ENCODE measurements at regions not wholly inside any gene's neighbourhood (a gene's known extent, or its start where the extent isn't known, plus 50 kb on each side); places are given as distances from the start of the nearest gene placed in this dataset.

DNA sequence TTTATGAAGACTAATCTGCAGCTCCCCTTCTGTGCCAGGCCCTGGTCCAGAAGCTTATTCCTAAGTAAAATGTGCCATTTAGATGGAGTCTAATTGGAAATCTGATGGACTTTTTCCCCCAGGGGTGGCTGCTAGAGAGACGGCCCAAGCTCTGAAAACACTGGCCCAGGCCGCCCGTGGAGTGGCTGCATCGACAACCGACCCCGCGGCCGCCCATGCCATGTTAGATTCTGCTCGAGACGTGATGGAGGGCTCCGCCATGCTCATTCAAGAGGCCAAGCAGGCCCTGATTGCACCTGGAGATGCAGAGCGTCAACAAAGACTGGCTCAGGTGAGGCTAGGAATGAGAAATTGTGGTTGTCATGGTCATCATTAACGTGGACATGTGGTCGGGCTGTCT, 305.8 kb upstream of the TPM1 start:
- no CpG with 5 or more reads among the region's 14 CpGs for WGBS, 2 donors (ENCODE audit: extremely low coverage in 2 of 2, insufficient read length in 2 of 2, insufficient replicate concordance in 1 of 2)
- Histone ChIP-seq H3K79me1 (ENCODE audit: low read depth, low read length) (no peaks in the 10 kb centered on the region), H3K4me1 (ENCODE audit: control insufficient read depth in 2 of 2, insufficient read depth in 1 of 2, low read depth in 1 of 2, low read length in 2 of 2) (peaks cover 9 to 14% of the 10 kb centered on the region in 2 donors), H2AK5ac (ENCODE audit: low read depth, low read length) (no peak overlapping the region), H3K14ac (ENCODE audit: low read length) (no peak overlapping the region), H3K36me3 (replicated peaks in 1 of 2; ENCODE audit: control insufficient read depth in 2 of 2, insufficient read depth in 2 of 2, low read length in 2 of 2) (peaks cover 0 to 5% of the 10 kb centered on the region in 2 donors), H2BK120ac (ENCODE audit: low read depth, low read length) (no peak overlapping the region), H4K8ac (ENCODE audit: low read depth, low read length) (no peak overlapping the region), H3K27me3 (ENCODE audit: control insufficient read depth in 3 of 3, insufficient read depth in 3 of 3, low read depth in 1 of 3, low read length in 3 of 3) (no peaks in the 10 kb centered on the region), H3K9ac (ENCODE audit: low read depth, low read length, poor library complexity) (no peak overlapping the region), H3K18ac (ENCODE audit: low read length) (no peak overlapping the region), H4K91ac (ENCODE audit: low read depth, low read length, poor library complexity) (no peak overlapping the region), H2BK12ac (ENCODE audit: low read length) (no peak overlapping the region), H3K23ac (ENCODE audit: low read depth, low read length, poor library complexity) (no peak overlapping the region), H3K27ac (replicated peaks; ENCODE audit: low read length) (no peak overlapping the region), H3K4ac (ENCODE audit: low read length) (no peak overlapping the region), H2BK5ac (ENCODE audit: low read length) (no peak overlapping the region), H3K4me3 (ENCODE audit: low read length in 2 of 2) (no peak overlapping the region), H2AFZ (ENCODE audit: low read length) (no peak overlapping the region), H3K4me2 (ENCODE audit: insufficient read depth, low read length, poor library complexity, severe bottlenecking) (no peak overlapping the region), H2BK15ac (ENCODE audit: low read length) (no peak overlapping the region), H3K9me3 (replicated peaks in 1 of 2; ENCODE audit: control insufficient read depth in 2 of 2, insufficient read depth in 1 of 2, low read depth in 1 of 2, low read length in 2 of 2) (peaks cover 0 to 2% of the 10 kb centered on the region in 2 donors)
- DNase-seq (ENCODE audit: low spot score), result no peak

DNA sequence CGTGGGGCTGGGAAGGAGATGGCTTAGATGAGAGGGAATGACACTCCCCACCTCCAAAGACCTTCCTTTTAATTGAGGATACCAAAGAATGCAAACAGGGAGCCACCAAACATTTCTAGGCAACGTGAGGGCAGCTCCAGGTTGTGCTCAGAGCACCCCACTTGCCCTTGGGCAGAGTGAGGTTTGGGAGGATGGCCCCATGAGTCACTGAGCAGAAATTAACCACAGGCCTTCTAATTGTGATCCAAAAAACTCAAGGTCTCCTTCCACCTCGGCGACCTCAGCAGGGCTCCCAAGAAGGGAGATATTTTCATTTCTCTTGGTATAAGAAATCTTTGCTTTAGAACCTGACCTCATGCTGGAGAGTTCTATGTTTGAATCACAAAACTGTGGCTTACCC, 305.0 kb upstream of the TPM1 start:
- Histone ChIP-seq H4K8ac (ENCODE audit: low read depth, low read length) (no peak overlapping the region), H3K9me3 (replicated peaks in 1 of 2; ENCODE audit: control insufficient read depth in 2 of 2, insufficient read depth in 1 of 2, low read depth in 1 of 2, low read length in 2 of 2) (no peaks in the 10 kb centered on the region), H3K4me3 (ENCODE audit: low read length in 2 of 2) (no peak overlapping the region), H2BK15ac (ENCODE audit: low read length) (no peak overlapping the region), H3K79me1 (ENCODE audit: low read depth, low read length) (no peaks in the 10 kb centered on the region), H4K91ac (ENCODE audit: low read depth, low read length, poor library complexity) (no peak overlapping the region), H3K36me3 (replicated peaks in 1 of 2; ENCODE audit: control insufficient read depth in 2 of 2, insufficient read depth in 2 of 2, low read length in 2 of 2) (peaks cover 0 to 5% of the 10 kb centered on the region in 2 donors), H3K27ac (replicated peaks; ENCODE audit: low read length) (no peak overlapping the region), H3K4me1 (ENCODE audit: control insufficient read depth in 2 of 2, insufficient read depth in 1 of 2, low read depth in 1 of 2, low read length in 2 of 2) (peaks cover 10 to 17% of the 10 kb centered on the region in 2 donors), H3K4ac (ENCODE audit: low read length) (no peak overlapping the region), H2AK5ac (ENCODE audit: low read depth, low read length) (no peak overlapping the region), H3K27me3 (ENCODE audit: control insufficient read depth in 3 of 3, insufficient read depth in 3 of 3, low read depth in 1 of 3, low read length in 3 of 3) (no peaks in the 10 kb centered on the region), H3K14ac (ENCODE audit: low read length) (no peak overlapping the region), H3K18ac (ENCODE audit: low read length) (no peak overlapping the region), H2BK12ac (ENCODE audit: low read length) (no peak overlapping the region), H2BK120ac (ENCODE audit: low read depth, low read length) (no peak overlapping the region), H2BK5ac (ENCODE audit: low read length) (no peak overlapping the region), H2AFZ (ENCODE audit: low read length) (no peak overlapping the region), H3K9ac (ENCODE audit: low read depth, low read length, poor library complexity) (no peak overlapping the region), H3K4me2 (ENCODE audit: insufficient read depth, low read length, poor library complexity, severe bottlenecking) (no peak overlapping the region), H3K23ac (ENCODE audit: low read depth, low read length, poor library complexity) (no peak overlapping the region)
- no peak for DNase-seq (ENCODE audit: low spot score)
- no CpG with 5 or more reads among the region's 4 CpGs for WGBS, 2 donors (ENCODE audit: extremely low coverage in 2 of 2, insufficient read length in 2 of 2, insufficient replicate concordance in 1 of 2)

DNA sequence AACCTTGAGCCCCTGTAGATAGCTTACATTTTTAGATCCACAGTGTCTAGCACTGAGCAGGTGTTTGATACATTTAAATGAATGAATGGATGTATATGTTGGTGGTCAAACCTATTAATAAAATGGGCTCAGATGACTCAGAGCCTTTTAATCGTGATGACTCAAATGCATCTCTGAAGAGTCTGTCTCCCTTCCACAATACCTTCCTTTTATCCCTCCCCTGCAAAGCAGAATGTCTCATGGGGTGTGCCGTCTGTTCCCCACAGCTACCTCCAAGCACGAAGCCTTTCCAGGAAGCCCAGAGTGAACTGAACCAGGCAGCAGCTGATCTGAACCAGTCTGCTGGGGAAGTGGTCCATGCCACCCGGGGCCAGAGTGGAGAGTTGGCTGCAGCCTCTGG, 303.5 kb upstream of the TPM1 start:
- WGBS, 2 donors (ENCODE audit: extremely low coverage in 2 of 2, insufficient read length in 2 of 2, insufficient replicate concordance in 1 of 2), result no CpG with 5 or more reads among the region's 4 CpGs
- DNase-seq (ENCODE audit: low spot score), result no peak
- Histone ChIP-seq H4K91ac (ENCODE audit: low read depth, low read length, poor library complexity) (no peak overlapping the region), H3K4me3 (ENCODE audit: low read length in 2 of 2) (no peak overlapping the region), H3K4ac (ENCODE audit: low read length) (no peak overlapping the region), H3K18ac (ENCODE audit: low read length) (peak overlapping the region; percentile 40), H3K4me1 (ENCODE audit: control insufficient read depth in 2 of 2, insufficient read depth in 1 of 2, low read depth in 1 of 2, low read length in 2 of 2) (peaks cover 19 to 25% of the 10 kb centered on the region in 2 donors), H2BK12ac (ENCODE audit: low read length) (no peak overlapping the region), H3K36me3 (replicated peaks in 1 of 2; ENCODE audit: control insufficient read depth in 2 of 2, insufficient read depth in 2 of 2, low read length in 2 of 2) (peaks cover 0 to 5% of the 10 kb centered on the region in 2 donors), H2BK15ac (ENCODE audit: low read length) (no peak overlapping the region), H2AK5ac (ENCODE audit: low read depth, low read length) (peak overlapping the region; percentile 18), H2BK5ac (ENCODE audit: low read length) (no peak overlapping the region), H2AFZ (ENCODE audit: low read length) (no peak overlapping the region), H4K8ac (ENCODE audit: low read depth, low read length) (no peak overlapping the region), H3K23ac (ENCODE audit: low read depth, low read length, poor library complexity) (peak overlapping the region; percentile 45), H3K27me3 (ENCODE audit: control insufficient read depth in 3 of 3, insufficient read depth in 3 of 3, low read depth in 1 of 3, low read length in 3 of 3) (no peaks in the 10 kb centered on the region), H3K27ac (replicated peaks; ENCODE audit: low read length) (no peak overlapping the region), H3K4me2 (ENCODE audit: insufficient read depth, low read length, poor library complexity, severe bottlenecking) (no peak overlapping the region), H3K14ac (ENCODE audit: low read length) (no peak overlapping the region), H2BK120ac (ENCODE audit: low read depth, low read length) (no peak overlapping the region), H3K9ac (ENCODE audit: low read depth, low read length, poor library complexity) (no peak overlapping the region), H3K79me1 (ENCODE audit: low read depth, low read length) (no peaks in the 10 kb centered on the region), H3K9me3 (replicated peaks in 1 of 2; ENCODE audit: control insufficient read depth in 2 of 2, insufficient read depth in 1 of 2, low read depth in 1 of 2, low read length in 2 of 2) (no peaks in the 10 kb centered on the region)

- Histone ChIP-seq H2BK15ac (ENCODE audit: low read length) (no peak overlapping the region), H4K91ac (ENCODE audit: low read depth, low read length, poor library complexity) (no peak overlapping the region), H3K9me3 (replicated peaks in 1 of 2; ENCODE audit: control insufficient read depth in 2 of 2, insufficient read depth in 1 of 2, low read depth in 1 of 2, low read length in 2 of 2) (no peaks in the 10 kb centered on the region), H3K4me2 (ENCODE audit: insufficient read depth, low read length, poor library complexity, severe bottlenecking) (no peak overlapping the region), H3K36me3 (replicated peaks in 1 of 2; ENCODE audit: control insufficient read depth in 2 of 2, insufficient read depth in 2 of 2, low read length in 2 of 2) (peaks cover 0 to 5% of the 10 kb centered on the region in 2 donors), H3K4me3 (ENCODE audit: low read length in 2 of 2) (no peak overlapping the region), H3K4me1 (ENCODE audit: control insufficient read depth in 2 of 2, insufficient read depth in 1 of 2, low read depth in 1 of 2, low read length in 2 of 2) (peaks cover 16 to 25% of the 10 kb centered on the region in 2 donors), H3K79me1 (ENCODE audit: low read depth, low read length) (no peaks in the 10 kb centered on the region), H2BK12ac (ENCODE audit: low read length) (no peak overlapping the region), H2BK5ac (ENCODE audit: low read length) (no peak overlapping the region), H3K14ac (ENCODE audit: low read length) (no peak overlapping the region), H3K18ac (ENCODE audit: low read length) (peak overlapping the region; percentile 40), H2BK120ac (ENCODE audit: low read depth, low read length) (no peak overlapping the region), H3K23ac (ENCODE audit: low read depth, low read length, poor library complexity) (peak overlapping the region; percentile 45), H2AFZ (ENCODE audit: low read length) (no peak overlapping the region), H3K4ac (ENCODE audit: low read length) (no peak overlapping the region), H4K8ac (ENCODE audit: low read depth, low read length) (no peak overlapping the region), H3K27ac (replicated peaks; ENCODE audit: low read length) (no peak overlapping the region), H3K9ac (ENCODE audit: low read depth, low read length, poor library complexity) (no peak overlapping the region), H3K27me3 (ENCODE audit: control insufficient read depth in 3 of 3, insufficient read depth in 3 of 3, low read depth in 1 of 3, low read length in 3 of 3) (no peaks in the 10 kb centered on the region), H2AK5ac (ENCODE audit: low read depth, low read length) (peak overlapping the region; percentile 18)
- no CpG with 5 or more reads among the region's 3 CpGs for WGBS, 2 donors (ENCODE audit: extremely low coverage in 2 of 2, insufficient read length in 2 of 2, insufficient replicate concordance in 1 of 2)
- no peak for DNase-seq (ENCODE audit: low spot score)
These were observed 303.0 kb upstream of the TPM1 start for GRCh38 chr15:62739507-62739906.
